22Rv1 (cell line): ENCODE measurements at regions not wholly inside any gene's neighbourhood (a gene's known extent, or its start where the extent isn't known, plus 50 kb on each side); places are given as distances from the start of the nearest gene placed in this dataset.

Experiments used
- ZFX ChIP-seq: fragments of 450-650 bp; IDR thresholded peaks from 2 replicates; pipeline ENCODE4 v1.6.1; 2017; ENCODE audit warnings: antibody characterized with exemption, borderline replicate concordance
- TF ChIP-seq, protein P1 (sequence below): fragments of 450-650 bp; IDR thresholded peaks from 2 replicates; pipeline ENCODE4 v1.5.1; 2017; ENCODE audit warnings: mild to moderate bottlenecking

GRCh38 chr3:148540266-148540665 is 157.4 kb upstream of the AGTR1 start:
- TF ChIP-seq, protein P1, sequence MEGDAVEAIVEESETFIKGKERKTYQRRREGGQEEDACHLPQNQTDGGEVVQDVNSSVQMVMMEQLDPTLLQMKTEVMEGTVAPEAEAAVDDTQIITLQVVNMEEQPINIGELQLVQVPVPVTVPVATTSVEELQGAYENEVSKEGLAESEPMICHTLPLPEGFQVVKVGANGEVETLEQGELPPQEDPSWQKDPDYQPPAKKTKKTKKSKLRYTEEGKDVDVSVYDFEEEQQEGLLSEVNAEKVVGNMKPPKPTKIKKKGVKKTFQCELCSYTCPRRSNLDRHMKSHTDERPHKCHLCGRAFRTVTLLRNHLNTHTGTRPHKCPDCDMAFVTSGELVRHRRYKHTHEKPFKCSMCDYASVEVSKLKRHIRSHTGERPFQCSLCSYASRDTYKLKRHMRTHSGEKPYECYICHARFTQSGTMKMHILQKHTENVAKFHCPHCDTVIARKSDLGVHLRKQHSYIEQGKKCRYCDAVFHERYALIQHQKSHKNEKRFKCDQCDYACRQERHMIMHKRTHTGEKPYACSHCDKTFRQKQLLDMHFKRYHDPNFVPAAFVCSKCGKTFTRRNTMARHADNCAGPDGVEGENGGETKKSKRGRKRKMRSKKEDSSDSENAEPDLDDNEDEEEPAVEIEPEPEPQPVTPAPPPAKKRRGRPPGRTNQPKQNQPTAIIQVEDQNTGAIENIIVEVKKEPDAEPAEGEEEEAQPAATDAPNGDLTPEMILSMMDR: no peak
- no peak for TF ChIP-seq ZFX
